ENCODE measurements at regions not wholly inside any gene's neighbourhood (a gene's known extent, or its start where the extent isn't known, plus 50 kb on each side); places are given as distances from the start of the nearest gene placed in this dataset.
A peak's percentile ranks its signal among the peaks of the same experiment; 100 is the strongest.
"Not testable (repeated sequence)": the region's sequence is repeated elsewhere in the genome, so short reads cannot be mapped to it uniquely, and the experiment has no call there.

DNA sequence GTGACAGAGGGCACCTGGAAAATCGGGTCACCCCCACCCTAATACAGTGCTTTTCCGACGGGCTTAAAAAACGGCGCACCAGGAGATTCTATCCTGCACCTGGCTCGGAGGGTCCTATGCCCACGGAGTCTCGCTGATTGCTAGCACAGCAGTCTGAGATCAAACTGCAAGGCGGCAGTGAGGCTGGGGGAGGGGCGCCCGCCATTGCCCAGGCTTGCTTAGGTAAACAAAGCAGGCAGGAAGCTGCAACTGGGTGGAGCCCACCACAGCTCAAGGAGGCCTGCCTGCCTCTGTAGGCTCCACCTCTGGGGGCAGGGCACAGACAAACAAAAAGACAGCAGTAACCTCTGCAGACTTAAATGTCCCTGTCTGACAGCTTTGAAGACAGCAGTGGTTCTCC lies 168.2 kb upstream of the SPIN4 start:
- not testable (repeated sequence) for H3K36me3 ChIP-seq (ENCODE audit: insufficient read depth, low read length); H3K9me3 ChIP-seq (replicated peaks; ENCODE audit: low read length); H3K9ac ChIP-seq (ENCODE audit: low read depth, low read length); H3K27me3 ChIP-seq (ENCODE audit: control insufficient read depth, insufficient read depth, low read length); H3K4me2 ChIP-seq (ENCODE audit: low read length); H3K4me3 ChIP-seq (ENCODE audit: low read length); H3K4me1 ChIP-seq (ENCODE audit: control insufficient read depth, insufficient read depth, low read length)

- H3K9me3 ChIP-seq (replicated peaks; ENCODE audit: low read length) = no peaks in the 10 kb centered on the region
- H3K27me3 ChIP-seq (ENCODE audit: control insufficient read depth, insufficient read depth, low read length) = no peaks in the 10 kb centered on the region
- peaks cover 15% of the 10 kb centered on the region for H3K4me1 ChIP-seq (ENCODE audit: control insufficient read depth, insufficient read depth, low read length)
- no peak overlapping the region for H3K9ac ChIP-seq (ENCODE audit: low read depth, low read length)
- peak overlapping the region; percentile 60 for H3K4me2 ChIP-seq (ENCODE audit: low read length)
- H3K36me3 ChIP-seq (ENCODE audit: insufficient read depth, low read length) = no peaks in the 10 kb centered on the region
- H3K4me3 ChIP-seq (ENCODE audit: low read length) = peak overlapping the region; percentile 23
Observed at GRCh38 chrX:63514569-63515080, 163.5 kb upstream of the SPIN4 start.

DNA sequence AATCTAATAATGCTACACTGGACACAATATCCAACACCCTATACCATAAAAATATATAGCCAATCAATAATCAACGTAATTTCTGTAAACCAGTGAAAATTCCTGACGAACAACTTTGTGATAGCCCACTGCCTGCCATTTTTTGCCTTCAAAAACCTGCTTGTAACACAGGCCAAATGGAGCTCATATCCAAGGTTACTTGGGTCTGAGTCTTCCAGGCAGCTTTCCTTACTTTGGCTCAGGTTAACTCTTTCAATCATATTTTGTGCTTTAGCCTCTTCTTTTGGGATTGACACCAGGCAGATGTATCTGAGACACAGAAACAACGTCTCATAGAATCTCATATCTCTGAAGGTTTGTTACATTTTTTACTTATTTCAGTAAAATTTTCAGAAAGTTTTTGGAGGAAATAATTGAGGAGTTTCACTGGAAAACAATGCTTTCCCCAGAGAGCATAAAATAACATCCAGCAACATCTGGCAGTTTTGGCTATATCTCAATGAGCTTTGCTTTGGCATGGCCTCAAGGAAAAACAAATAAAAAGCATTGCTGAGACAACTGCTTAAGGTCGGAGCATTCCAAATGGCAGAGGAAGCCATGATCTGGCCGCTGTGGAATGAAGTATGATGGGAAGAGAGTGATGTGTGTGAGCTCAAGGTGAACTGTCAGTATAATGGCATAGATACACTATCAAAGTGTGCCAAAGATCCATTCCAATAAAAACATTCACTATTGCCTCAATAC lies 162.9 kb upstream of the SPIN4 start:
- H3K36me3 ChIP-seq (ENCODE audit: insufficient read depth, low read length) = no peaks in the 10 kb centered on the region
- peak overlapping the region; percentile 60 for H3K4me2 ChIP-seq (ENCODE audit: low read length)
- H3K27me3 ChIP-seq (ENCODE audit: control insufficient read depth, insufficient read depth, low read length) = no peaks in the 10 kb centered on the region
- no peak overlapping the region for H3K4me3 ChIP-seq (ENCODE audit: low read length)
- H3K9ac ChIP-seq (ENCODE audit: low read depth, low read length) = peak overlapping the region; percentile 40
- no peaks in the 10 kb centered on the region for H3K9me3 ChIP-seq (replicated peaks; ENCODE audit: low read length)
- peaks cover 15% of the 10 kb centered on the region for H3K4me1 ChIP-seq (ENCODE audit: control insufficient read depth, insufficient read depth, low read length)

DNA sequence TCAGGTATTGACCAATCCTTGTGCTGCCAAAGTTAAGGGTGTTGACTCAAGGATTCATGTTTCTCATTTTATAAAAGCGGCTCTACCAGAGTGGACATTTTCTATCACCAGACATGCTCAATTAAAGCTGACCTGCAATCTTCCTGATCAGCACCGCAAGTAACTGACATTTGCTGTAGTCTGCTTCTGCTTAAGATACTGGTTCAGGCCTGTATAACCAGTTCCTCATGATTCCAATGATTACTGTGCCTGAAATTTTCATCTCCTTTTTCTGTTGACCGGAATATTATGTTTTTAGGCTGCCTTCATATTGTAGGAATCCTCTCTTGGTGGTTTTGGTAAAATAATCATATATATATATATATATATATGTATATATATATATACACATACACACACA lies 160.2 kb upstream of the SPIN4 start:
- Histone ChIP-seq H3K4me2 (ENCODE audit: low read length) (no peak overlapping the region), H3K9me3 (replicated peaks; ENCODE audit: low read length) (no peaks in the 10 kb centered on the region)

GRCh38 chrX:63508668-63509067 lies 157.5 kb upstream of the SPIN4 start:
- no peaks in the 10 kb centered on the region for H3K9me3 ChIP-seq (replicated peaks; ENCODE audit: low read length)

More for the DNA sequence above, 160.2 kb upstream of the SPIN4 start:
- Histone ChIP-seq H3K27me3 (ENCODE audit: control insufficient read depth, insufficient read depth, low read length) (no peaks in the 10 kb centered on the region), H3K36me3 (ENCODE audit: insufficient read depth, low read length) (no peaks in the 10 kb centered on the region), H3K9ac (ENCODE audit: low read depth, low read length) (no peak overlapping the region), H3K4me3 (ENCODE audit: low read length) (no peak overlapping the region), H3K4me1 (ENCODE audit: control insufficient read depth, insufficient read depth, low read length) (peaks cover 15% of the 10 kb centered on the region)

GRCh38 chrX:63506320-63506719 lies 155.2 kb upstream of the SPIN4 start:
- Histone ChIP-seq H3K36me3 (ENCODE audit: insufficient read depth, low read length) (no peaks in the 10 kb centered on the region), H3K9ac (ENCODE audit: low read depth, low read length) (no peak overlapping the region), H3K9me3 (replicated peaks; ENCODE audit: low read length) (no peaks in the 10 kb centered on the region), H3K4me2 (ENCODE audit: low read length) (no peak overlapping the region), H3K4me1 (ENCODE audit: control insufficient read depth, insufficient read depth, low read length) (peaks cover 8% of the 10 kb centered on the region), H3K4me3 (ENCODE audit: low read length) (no peak overlapping the region), H3K27me3 (ENCODE audit: control insufficient read depth, insufficient read depth, low read length) (no peaks in the 10 kb centered on the region)

More at GRCh38 chrX:63508668-63509067, 157.5 kb upstream of the SPIN4 start:
- peaks cover 9% of the 10 kb centered on the region for H3K4me1 ChIP-seq (ENCODE audit: control insufficient read depth, insufficient read depth, low read length)
- H3K9ac ChIP-seq (ENCODE audit: low read depth, low read length) = no peak overlapping the region
- no peaks in the 10 kb centered on the region for H3K27me3 ChIP-seq (ENCODE audit: control insufficient read depth, insufficient read depth, low read length)
- H3K4me2 ChIP-seq (ENCODE audit: low read length) = no peak overlapping the region
- no peak overlapping the region for H3K4me3 ChIP-seq (ENCODE audit: low read length)
- no peaks in the 10 kb centered on the region for H3K36me3 ChIP-seq (ENCODE audit: insufficient read depth, low read length)

DNA sequence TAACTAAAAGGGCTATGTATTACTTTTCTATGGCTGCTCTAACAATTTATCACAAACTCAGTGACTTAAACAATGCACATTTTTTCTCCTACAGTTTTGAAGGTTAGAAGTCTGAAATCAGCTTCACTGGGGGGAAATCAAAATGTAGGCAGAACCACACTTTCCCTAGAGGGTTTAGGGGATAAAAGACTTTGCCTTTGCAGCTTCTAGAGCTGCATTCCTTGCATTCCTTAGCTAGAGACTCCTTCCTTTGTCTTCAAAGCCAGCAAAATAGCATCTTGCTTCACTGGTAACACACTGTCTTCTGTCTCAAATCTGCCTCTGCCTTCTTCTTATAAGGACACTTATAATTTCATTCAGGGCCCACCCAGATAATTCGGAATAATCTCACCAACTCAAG lies 152.4 kb upstream of the SPIN4 start:
- Histone ChIP-seq H3K4me1 (ENCODE audit: control insufficient read depth, insufficient read depth, low read length) (peaks cover 8% of the 10 kb centered on the region), H3K9ac (ENCODE audit: low read depth, low read length) (peak overlapping the region; percentile 7), H3K4me2 (ENCODE audit: low read length) (no peak overlapping the region), H3K27me3 (ENCODE audit: control insufficient read depth, insufficient read depth, low read length) (no peaks in the 10 kb centered on the region), H3K4me3 (ENCODE audit: low read length) (no peak overlapping the region), H3K9me3 (replicated peaks; ENCODE audit: low read length) (no peaks in the 10 kb centered on the region), H3K36me3 (ENCODE audit: insufficient read depth, low read length) (no peaks in the 10 kb centered on the region)

DNA sequence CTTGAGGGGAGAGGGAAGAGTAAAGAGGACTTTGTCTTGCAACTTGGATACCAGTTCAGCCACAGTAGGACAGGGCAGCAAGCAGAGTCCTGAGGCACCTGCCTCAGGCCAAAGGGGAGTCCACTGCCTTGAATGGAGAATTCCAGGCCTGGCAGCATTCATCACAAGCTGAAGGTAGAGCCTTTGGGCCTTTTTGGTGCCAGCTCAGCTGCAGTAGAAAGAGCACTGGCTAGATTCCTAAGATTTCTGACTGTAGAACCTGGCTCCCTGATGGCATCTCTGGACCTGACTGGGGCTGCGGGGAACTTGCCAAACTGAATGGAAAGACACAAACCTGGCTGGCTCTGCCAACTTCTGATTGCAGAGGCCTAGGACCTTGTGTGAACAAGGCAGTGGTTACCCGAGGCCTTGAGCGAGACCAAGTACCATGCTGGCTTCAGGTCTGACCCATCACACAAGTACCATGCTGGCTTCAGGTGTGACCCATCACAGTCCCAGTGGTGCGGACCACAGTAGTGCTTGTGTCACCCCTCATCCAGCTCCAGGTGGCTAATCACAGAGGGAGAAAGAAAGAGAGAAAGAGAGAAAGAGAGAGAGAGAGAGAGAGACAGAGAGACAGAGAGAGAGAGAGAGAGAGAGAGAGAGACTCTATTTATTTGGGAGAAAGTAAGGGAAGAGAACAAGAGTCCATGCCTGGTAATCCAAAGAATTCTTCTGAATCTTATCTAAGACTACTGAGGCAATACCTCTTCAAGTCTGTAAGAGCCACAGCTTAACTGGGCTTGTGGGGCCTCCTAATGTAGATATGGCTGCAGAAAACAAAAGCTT lies 137.6 kb upstream of the SPIN4 start:
- Histone ChIP-seq H3K4me3 (ENCODE audit: low read length) (no peak overlapping the region), H3K4me2 (ENCODE audit: low read length) (no peak overlapping the region), H3K4me1 (ENCODE audit: control insufficient read depth, insufficient read depth, low read length) (no peaks in the 10 kb centered on the region), H3K9ac (ENCODE audit: low read depth, low read length) (no peak overlapping the region), H3K9me3 (replicated peaks; ENCODE audit: low read length) (no peaks in the 10 kb centered on the region), H3K27me3 (ENCODE audit: control insufficient read depth, insufficient read depth, low read length) (no peaks in the 10 kb centered on the region), H3K36me3 (ENCODE audit: insufficient read depth, low read length) (no peaks in the 10 kb centered on the region)

DNA sequence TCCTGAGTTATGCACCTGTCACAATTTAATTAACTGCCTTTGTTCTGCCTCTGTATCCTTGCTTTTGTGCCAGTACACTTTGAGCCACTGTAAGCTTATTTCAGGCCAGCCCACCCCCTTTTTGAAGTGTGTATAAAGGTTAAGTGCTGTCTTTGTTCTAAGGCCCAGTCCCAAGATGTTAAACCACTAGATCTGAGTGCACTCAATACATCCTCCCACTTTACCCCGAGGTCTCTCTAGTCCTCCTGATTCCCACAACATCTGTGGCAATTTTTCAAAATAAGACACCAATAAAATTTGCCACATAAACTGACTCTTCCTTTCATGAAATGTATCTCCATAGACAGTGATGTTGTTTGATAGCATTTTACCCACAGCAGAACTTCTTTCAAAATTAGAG lies 124.1 kb upstream of the SPIN4 start:
- no peak overlapping the region for H3K4me2 ChIP-seq (ENCODE audit: low read length)
- H3K9ac ChIP-seq (ENCODE audit: low read depth, low read length) = no peak overlapping the region
- H3K9me3 ChIP-seq (replicated peaks; ENCODE audit: low read length) = peaks cover 6% of the 10 kb centered on the region
- H3K36me3 ChIP-seq (ENCODE audit: insufficient read depth, low read length) = no peaks in the 10 kb centered on the region
- no peaks in the 10 kb centered on the region for H3K4me1 ChIP-seq (ENCODE audit: control insufficient read depth, insufficient read depth, low read length)
- no peaks in the 10 kb centered on the region for H3K27me3 ChIP-seq (ENCODE audit: control insufficient read depth, insufficient read depth, low read length)
- no peak overlapping the region for H3K4me3 ChIP-seq (ENCODE audit: low read length)

DNA sequence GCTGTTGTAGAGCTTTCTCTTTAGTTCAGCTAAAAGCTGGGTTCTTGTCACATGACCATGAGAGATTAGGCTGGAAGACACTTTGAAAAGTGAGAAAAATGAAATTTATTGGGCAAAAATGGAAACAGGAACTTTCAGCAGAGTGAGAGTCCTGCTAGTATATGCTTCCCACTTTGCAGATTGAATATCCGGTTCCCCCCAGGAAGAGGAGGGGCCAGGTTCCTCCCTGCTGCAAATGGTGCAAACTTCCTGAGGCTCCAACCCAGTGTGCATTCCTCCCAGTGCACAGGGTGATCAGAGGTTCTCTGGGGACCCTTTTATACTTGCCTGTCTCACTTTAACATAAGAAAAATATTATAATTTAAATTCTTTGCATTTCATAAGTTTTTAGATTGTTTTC lies 119.9 kb upstream of the SPIN4 start:
- no peaks in the 10 kb centered on the region for H3K36me3 ChIP-seq (ENCODE audit: insufficient read depth, low read length)
- H3K9me3 ChIP-seq (replicated peaks; ENCODE audit: low read length) = no peaks in the 10 kb centered on the region

DNA sequence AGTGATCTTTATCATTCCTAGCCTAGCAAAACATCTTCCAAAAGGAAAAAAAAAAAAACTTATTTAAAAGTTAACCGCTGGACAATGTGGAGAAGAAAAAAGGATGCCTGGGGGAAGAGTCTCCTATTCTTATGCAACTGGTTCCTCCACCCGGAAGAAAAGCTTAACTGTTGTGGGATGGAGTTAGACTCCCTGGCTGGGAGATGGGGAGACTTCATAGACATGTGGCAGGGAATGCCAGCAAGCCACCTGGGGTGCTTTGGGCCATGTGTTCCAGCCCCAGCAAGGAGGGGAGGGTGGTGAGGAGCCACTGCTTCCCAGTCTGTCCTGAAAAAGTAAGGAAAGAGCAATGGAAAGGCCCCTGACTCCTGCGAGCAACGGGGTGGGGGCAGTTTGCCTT lies 119.4 kb upstream of the SPIN4 start:
- H3K4me1 ChIP-seq (ENCODE audit: control insufficient read depth, insufficient read depth, low read length) = no peaks in the 10 kb centered on the region
- H3K4me2 ChIP-seq (ENCODE audit: low read length) = no peak overlapping the region
- no peak overlapping the region for H3K9ac ChIP-seq (ENCODE audit: low read depth, low read length)
- H3K27me3 ChIP-seq (ENCODE audit: control insufficient read depth, insufficient read depth, low read length) = no peaks in the 10 kb centered on the region
- no peaks in the 10 kb centered on the region for H3K36me3 ChIP-seq (ENCODE audit: insufficient read depth, low read length)
- no peak overlapping the region for H3K4me3 ChIP-seq (ENCODE audit: low read length)
- no peaks in the 10 kb centered on the region for H3K9me3 ChIP-seq (replicated peaks; ENCODE audit: low read length)

More for the DNA sequence above, 119.9 kb upstream of the SPIN4 start:
- no peak overlapping the region for H3K4me2 ChIP-seq (ENCODE audit: low read length)
- no peaks in the 10 kb centered on the region for H3K27me3 ChIP-seq (ENCODE audit: control insufficient read depth, insufficient read depth, low read length)
- H3K4me3 ChIP-seq (ENCODE audit: low read length) = no peak overlapping the region
- H3K4me1 ChIP-seq (ENCODE audit: control insufficient read depth, insufficient read depth, low read length) = no peaks in the 10 kb centered on the region
- no peak overlapping the region for H3K9ac ChIP-seq (ENCODE audit: low read depth, low read length)
